Gastrocnemius medialis (tissue), 4 donors: ENCODE measurements at regions not wholly inside any gene's neighbourhood (a gene's known extent, or its start where the extent isn't known, plus 50 kb on each side); places are given as distances from the start of the nearest gene placed in this dataset.

Source experiments
- POLR2A ChIP-seq, 2 donors: fragments of 450-650 bp; IDR thresholded peaks; one replicate each; pipeline ENCODE4 v1.6.1; 2017; ENCODE audit warnings: antibody characterized with exemption in 2 of 2, mild to moderate bottlenecking in 2 of 2, moderate library complexity in 2 of 2
- TF ChIP-seq, protein P1 (sequence below), 5 experiments: fragments of 450-650 bp in 3 of 5; fragments of 200-600 bp in 2 of 5; sonication (generic) in 2 of 5; IDR thresholded peaks in 4 of 5; conservative IDR thresholded peaks in 1 of 5; 1 replicate in 4 of 5; 2 replicates in 1 of 5; pipeline ENCODE4 v1.5.1; 2016 to 2019; ENCODE audit warnings: antibody characterized with exemption in 5 of 5, mild to moderate bottlenecking in 3 of 5, moderate library complexity in 3 of 5

DNA sequence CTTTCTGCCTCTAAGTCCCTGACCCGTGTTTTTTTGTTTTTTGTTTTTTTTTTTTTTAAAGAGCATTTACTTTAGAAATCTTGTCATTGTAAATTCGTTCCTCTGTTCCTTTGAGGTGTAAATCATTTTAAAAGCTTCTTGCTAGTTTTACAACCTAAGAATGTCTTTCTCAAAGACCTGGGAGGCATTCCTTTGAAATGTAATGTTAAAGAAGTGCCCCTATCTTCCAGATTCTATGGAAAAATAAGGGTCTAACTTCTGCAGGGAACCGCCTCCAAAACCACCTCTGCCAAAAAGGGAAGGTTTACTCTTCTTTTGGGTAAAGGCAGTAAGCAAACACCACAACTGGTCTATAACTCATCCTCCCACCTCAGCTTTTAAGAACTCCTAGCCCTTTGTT is 259.6 kb upstream of the ZNF804A start:
- TF ChIP-seq, protein P1, sequence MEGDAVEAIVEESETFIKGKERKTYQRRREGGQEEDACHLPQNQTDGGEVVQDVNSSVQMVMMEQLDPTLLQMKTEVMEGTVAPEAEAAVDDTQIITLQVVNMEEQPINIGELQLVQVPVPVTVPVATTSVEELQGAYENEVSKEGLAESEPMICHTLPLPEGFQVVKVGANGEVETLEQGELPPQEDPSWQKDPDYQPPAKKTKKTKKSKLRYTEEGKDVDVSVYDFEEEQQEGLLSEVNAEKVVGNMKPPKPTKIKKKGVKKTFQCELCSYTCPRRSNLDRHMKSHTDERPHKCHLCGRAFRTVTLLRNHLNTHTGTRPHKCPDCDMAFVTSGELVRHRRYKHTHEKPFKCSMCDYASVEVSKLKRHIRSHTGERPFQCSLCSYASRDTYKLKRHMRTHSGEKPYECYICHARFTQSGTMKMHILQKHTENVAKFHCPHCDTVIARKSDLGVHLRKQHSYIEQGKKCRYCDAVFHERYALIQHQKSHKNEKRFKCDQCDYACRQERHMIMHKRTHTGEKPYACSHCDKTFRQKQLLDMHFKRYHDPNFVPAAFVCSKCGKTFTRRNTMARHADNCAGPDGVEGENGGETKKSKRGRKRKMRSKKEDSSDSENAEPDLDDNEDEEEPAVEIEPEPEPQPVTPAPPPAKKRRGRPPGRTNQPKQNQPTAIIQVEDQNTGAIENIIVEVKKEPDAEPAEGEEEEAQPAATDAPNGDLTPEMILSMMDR (IDR thresholded peaks at IDR 0.05 in 4 of 5, conservative IDR thresholded peaks at IDR 0.05 in 1 of 5) = no peak
- TF ChIP-seq POLR2A (IDR thresholded peaks at IDR 0.05) = no peak
